Fibroblast of upper back skin (primary cell): ENCODE measurements at regions not wholly inside any gene's neighbourhood (a gene's known extent, or its start where the extent isn't known, plus 50 kb on each side); places are given as distances from the start of the nearest gene placed in this dataset.
A peak's percentile ranks its signal among the peaks of the same experiment; 100 is the strongest.
"Not testable (repeated sequence)": the region's sequence is repeated elsewhere in the genome, so short reads cannot be mapped to it uniquely, and the experiment has no call there.

ENCODE experiments used
- DNase-seq: peaks from one replicate; pipeline ENCODE4 v3.0.0-alpha.2; 2013

DNA sequence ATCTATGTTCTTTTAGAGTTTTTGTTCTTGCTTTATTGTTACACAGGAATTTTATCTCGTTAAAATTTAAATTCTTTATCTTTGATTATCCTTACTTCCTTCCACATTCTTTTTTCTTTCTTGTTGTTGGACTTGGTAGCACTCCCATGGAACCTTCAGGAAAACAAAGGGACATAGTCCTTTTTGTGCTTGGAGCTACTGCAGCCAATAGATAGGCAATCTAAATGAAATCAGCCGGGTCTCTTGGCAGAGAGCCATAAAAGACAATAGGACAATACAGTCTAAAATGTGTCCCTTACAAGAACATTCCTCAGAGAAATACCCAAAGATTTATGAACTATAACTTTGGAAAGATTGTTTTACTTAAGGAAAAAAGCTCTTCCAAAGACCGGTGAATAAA is 548.1 kb upstream of the C9orf72 start:
- no peak for DNase-seq

GRCh38 chr9:28124917-28125316 is 551.6 kb upstream of the C9orf72 start:
- DNase-seq, result no peak

GRCh38 chr9:28127101-28127500 is 553.8 kb upstream of the C9orf72 start:
- DNase-seq, result no peak

- no peak for DNase-seq
Measured at GRCh38 chr9:28134446-28134976, 561.2 kb upstream of the C9orf72 start.

GRCh38 chr9:28135549-28135948 is 562.3 kb upstream of the C9orf72 start:
- no peak for DNase-seq

GRCh38 chr9:28136113-28136512 is 562.8 kb upstream of the C9orf72 start:
- no peak for DNase-seq

- DNase-seq, result not testable (repeated sequence)
Measured at GRCh38 chr9:28147430-28147829, 574.1 kb upstream of the C9orf72 start.

- not testable (repeated sequence) for DNase-seq
Measured at GRCh38 chr9:28147923-28148597, 574.8 kb upstream of the C9orf72 start.

GRCh38 chr9:28149361-28150050 is 576.2 kb upstream of the C9orf72 start:
- not testable (repeated sequence) for DNase-seq

- DNase-seq, result no peak
Measured at GRCh38 chr9:28155067-28155466, 581.8 kb upstream of the C9orf72 start.

DNA sequence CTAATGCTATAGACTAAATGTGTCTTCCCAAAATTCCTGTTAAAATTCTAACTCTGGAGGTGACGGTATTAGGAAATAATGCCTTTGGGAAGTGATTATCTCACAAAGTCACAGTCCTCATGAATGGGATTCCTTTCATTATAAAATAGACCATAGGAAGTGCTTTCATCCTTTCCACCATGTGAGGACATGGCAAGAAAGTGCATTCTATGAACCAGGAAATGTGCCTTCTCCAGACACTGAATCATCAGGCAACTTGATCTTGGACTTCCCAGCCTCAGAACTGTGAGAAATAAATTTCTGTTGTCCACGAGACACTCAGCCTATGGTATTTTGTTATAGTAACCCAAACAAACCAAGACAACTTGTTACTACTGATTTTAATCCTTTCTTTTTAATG is 582.4 kb upstream of the C9orf72 start:
- DNase-seq, result no peak

GRCh38 chr9:28158451-28158850 is 585.2 kb upstream of the C9orf72 start:
- DNase-seq, result no peak

DNA sequence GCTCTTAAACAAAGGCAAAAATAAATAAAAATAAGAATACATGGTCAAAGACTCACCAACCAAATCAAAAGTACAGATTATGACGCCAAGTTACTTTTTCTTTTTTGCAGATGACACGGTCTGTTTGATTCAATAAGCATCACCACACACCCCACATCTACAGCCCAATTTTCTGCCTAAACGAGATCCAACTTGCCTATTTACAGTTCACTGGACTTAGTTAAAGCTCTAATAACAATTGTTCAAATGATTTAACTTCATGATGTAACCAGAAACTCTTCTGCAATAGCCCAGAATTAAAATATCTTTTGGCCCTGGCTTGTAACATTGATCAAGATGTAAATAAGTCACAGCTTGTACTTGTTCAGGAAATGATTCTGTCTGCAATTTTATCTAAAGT is 590.3 kb upstream of the C9orf72 start:
- DNase-seq, result no peak

DNA sequence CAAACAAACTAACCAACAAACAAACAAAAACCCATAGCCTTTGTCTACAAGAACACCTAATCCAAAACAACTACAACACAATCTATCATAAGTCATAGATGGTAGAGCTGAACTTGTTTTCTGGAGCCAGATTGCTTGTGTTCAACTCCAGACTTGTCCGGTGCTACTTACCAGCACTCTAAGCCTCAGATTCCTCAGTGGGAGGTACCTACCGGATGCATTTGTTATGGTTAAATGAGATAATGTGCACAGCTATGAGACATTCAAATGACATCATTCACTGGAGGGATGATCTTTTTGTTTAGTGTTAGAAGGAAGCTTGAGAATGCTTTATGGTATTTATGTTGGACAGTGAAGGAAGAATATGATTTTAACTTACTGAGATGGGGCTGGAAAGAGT is 592.9 kb upstream of the C9orf72 start:
- no peak for DNase-seq

DNA sequence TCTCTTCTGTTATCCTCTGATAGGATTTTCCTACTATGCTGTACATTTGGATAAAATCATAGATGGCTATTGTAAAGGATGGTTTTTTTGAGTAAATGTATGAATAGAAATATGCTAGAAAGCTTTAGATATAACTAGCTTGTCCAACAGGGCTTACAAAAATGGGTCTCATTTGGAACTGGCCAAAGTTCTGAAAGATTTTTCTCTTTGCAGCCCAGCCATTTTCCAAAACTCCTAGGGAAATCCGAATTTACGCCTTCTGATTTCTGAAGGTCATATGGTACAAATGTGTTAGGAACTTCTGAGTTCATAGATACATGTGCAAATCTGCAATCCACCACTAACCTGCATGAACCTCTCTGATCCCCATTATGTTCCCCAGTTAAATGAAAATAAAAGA is 603.9 kb upstream of the C9orf72 start:
- DNase-seq, result no peak

GRCh38 chr9:28177925-28178324 is 604.6 kb upstream of the C9orf72 start:
- no peak for DNase-seq

DNA sequence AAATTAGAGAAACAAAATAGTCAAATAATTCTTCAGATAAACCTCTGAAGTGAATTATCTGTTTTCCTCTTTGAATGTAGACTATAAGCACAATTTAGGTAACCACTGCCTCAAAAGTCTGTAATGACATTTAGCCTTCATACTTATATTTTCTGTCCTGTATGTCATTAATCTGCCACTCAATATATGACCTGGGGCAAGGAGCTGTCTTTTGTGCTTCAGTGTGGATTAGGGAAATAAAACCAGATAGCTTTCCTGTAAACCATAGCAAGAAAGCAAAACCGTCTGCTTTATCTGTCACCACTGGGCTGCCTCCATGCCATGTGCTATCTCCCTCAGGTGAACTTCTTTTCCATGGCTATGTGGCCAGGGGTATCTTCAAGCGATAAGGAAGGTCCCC is 606.6 kb upstream of the C9orf72 start:
- no peak for DNase-seq

- no peak for DNase-seq
Measured at GRCh38 chr9:28190981-28191380, 617.7 kb upstream of the C9orf72 start.

DNA sequence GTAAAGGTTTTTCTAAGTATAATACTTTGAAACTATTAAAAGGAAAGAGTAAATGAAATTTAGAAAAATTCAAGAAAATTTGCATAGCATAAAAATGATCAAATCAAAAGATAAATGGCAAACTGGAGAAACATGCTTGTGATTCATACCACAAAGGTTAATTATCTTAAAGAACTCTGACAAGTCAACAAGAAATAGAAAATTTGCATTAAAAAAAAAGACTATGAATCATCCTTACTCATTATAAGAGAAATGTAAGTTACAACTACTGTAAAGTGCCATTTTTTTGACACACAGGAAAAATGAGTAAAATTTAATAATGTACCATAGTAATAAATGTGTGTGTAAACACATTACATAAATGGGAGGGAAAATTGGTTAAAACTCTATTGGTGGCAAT is 624.4 kb upstream of the C9orf72 start:
- no peak for DNase-seq

DNA sequence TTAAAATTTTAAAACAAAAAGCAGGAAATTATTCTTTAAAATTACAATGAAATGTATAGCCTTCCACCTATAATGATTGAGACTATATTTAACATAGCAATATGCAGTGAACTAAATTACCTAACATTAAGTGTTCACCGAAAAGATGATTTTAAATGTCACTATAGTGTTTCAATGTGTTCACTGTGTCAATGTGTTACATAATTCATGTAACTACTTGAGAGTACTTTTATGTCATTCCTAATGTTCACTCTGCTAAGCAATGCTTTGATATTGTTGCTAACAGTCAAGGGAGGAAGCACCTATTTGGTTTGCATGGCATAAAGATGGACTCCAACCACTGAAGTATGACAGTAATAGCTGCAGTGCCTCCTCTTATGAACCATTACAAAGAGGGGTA is 629.8 kb upstream of the C9orf72 start:
- no peak for DNase-seq

DNA sequence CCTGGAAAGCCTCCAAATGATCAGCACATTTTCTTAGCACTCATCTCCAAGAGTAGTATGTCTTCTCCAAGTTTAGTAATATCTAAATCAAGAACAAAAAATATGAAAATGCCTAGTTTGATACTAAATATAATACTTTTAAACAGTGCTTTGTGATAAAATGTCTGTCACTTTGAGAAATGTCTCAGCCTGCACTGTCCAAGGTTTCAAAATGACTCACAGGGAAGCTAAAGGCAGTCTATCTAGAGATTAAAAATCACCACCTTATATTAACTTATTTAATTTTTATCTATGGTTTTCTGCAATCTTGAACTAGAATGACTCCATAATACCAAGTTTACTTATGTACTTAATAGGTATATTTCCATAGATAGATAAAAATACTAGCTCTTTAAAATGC is 633.0 kb upstream of the C9orf72 start:
- no peak for DNase-seq

- DNase-seq, result no peak
Measured at GRCh38 chr9:28207657-28208056, 634.4 kb upstream of the C9orf72 start.

- no peak for DNase-seq
Measured at GRCh38 chr9:28209130-28209529, 635.8 kb upstream of the C9orf72 start.

DNA sequence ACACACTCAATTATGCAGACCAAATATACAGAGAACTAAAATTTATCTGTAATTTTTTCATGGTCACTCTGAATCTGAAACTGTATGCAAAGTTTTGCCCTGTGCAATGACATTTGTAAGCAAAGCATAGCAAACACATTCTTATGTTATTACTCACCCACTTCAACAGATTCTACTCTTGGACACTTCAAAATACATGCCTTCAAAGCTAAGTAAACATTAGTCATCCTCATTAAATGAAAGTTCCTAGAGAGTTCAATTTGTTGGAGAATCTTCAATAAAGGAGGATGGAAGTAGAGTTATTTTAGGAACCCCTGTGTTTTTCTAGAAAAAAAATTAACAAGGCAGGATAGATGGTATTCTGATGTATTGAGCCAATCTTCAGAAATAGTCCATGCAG is 639.7 kb upstream of the C9orf72 start:
- DNase-seq, result peak; percentile 78
